ENCODE measurements at regions not wholly inside any gene's neighbourhood (a gene's known extent, or its start where the extent isn't known, plus 50 kb on each side); places are given as distances from the start of the nearest gene placed in this dataset.

DNA sequence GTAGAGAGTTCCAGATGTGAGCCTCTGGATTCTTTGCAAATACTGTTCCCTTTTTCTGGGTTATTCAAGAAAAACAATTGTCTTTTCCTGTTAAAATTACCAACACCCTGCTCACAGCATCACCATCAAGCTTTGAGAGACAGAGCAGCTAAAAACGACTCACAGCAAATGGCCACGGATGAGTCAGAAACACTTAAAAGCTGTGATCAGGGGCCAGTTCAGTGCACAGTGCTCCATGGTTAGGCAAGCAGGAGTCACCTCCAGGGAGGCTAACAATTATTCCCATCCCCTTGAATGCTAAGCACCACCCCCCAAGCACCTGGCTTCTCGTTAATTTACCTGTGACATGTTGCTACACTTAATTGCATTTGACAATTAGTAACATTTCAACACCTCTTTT lies 128.4 kb upstream of the CAMK1G start:
- no peak for DNase-seq
- TF ChIP-seq EP300 (IDR thresholded peaks at IDR 0.05) (no peak), CTCF (IDR thresholded peaks at IDR 0.05) (no peak), POLR2AphosphoS5 (IDR thresholded peaks at IDR 0.05) (no peak), POLR2A (IDR thresholded peaks at IDR 0.05) (no peak)
- H3K9me3 ChIP-seq, result no peaks in the 10 kb centered on the region
- H3K27me3 ChIP-seq, result no peaks in the 10 kb centered on the region
- H3K4me3 ChIP-seq, result no peak overlapping the region
- intact Hi-C loops (cut with DNase I), result no loop called here
- no peaks in the 10 kb centered on the region for H3K4me1 ChIP-seq
- WGBS, 2 donors, result 60 to 71% methylated on average over 3 of the region's 3 CpGs
- H3K36me3 ChIP-seq, result no peaks in the 10 kb centered on the region
- no peak overlapping the region for H3K27ac ChIP-seq

DNA sequence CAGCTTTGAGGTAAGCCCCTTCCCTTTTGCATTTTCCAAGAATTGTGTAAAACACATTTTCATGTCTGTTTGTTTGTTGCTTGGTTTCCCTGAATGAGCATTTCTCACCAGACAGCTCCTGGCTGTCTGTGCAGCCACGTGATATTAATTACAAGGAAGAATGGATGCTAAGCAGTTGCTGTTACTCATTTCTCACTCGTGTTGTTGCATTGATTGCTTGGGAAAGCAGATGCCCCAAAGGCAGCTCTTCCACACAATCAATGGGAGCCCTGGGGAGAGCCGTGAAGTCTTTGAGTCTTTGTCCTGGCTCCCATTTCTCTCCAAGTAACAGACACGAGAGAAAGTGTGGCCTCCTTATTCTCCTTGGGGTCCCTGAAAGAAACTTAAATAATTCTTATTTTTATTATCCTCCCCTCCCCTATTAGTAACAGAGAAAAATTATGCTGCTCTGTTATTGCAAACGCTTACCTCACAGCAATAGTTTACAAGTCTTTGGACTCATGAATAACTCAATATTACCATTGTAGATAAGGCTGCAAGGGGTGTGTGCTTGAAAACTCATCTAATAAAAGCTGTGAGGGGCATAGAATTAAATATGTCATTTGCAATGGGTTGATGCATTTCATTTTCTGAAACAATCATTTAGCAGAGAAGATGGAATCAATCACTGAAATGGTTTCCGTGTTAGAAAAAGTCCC lies 127.7 kb upstream of the CAMK1G start:
- 57 to 73% methylated on average over 6 of the region's 6 CpGs for WGBS, 2 donors
- TF ChIP-seq CTCF (IDR thresholded peaks at IDR 0.05) (no peak), POLR2A (IDR thresholded peaks at IDR 0.05) (no peak), POLR2AphosphoS5 (IDR thresholded peaks at IDR 0.05) (no peak), EP300 (IDR thresholded peaks at IDR 0.05) (no peak)
- Histone ChIP-seq H3K36me3 (no peaks in the 10 kb centered on the region), H3K27ac (no peak overlapping the region), H3K27me3 (no peaks in the 10 kb centered on the region), H3K4me3 (no peak overlapping the region), H3K4me1 (no peaks in the 10 kb centered on the region), H3K9me3 (peaks cover 0 to 4% (median 0%) of the 10 kb centered on the region in 4 donors)
- intact Hi-C loops (cut with DNase I), result no loop called here
- DNase-seq, result no peak

DNA sequence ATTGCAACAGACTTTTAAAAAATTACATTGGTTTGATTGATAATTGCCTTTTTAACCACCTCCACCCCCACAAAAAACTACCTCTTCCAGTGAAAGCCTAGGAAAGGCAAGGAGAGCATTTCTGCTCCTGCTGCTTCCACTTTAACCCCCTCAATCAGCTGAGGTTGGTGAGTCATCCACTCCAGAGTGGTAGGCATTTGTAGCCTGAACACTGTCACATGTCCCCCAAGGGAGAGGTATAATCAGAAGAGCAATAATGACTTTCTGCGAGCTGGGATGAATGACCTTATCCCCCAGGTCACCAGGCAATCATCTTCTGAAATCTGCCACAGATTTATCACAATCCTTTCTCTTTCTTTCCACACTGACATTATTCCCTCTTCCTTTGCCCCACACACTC lies 126.6 kb upstream of the CAMK1G start:
- 53 to 68% methylated on average over 1 of the region's 1 CpG for WGBS, 2 donors
- TF ChIP-seq POLR2A (IDR thresholded peaks at IDR 0.05) (no peak), POLR2AphosphoS5 (IDR thresholded peaks at IDR 0.05) (no peak), EP300 (IDR thresholded peaks at IDR 0.05) (no peak), CTCF (IDR thresholded peaks at IDR 0.05) (no peak)
- no peak overlapping the region for H3K27ac ChIP-seq
- no peaks in the 10 kb centered on the region for H3K27me3 ChIP-seq
- no peak overlapping the region for H3K4me3 ChIP-seq
- no peaks in the 10 kb centered on the region for H3K4me1 ChIP-seq
- H3K36me3 ChIP-seq, result no peaks in the 10 kb centered on the region
- intact Hi-C loops (cut with DNase I), result no loop called here
- DNase-seq, result no peak
- peaks cover 0 to 10% (median 4%) of the 10 kb centered on the region in 4 donors for H3K9me3 ChIP-seq

GRCh38 chr1:209457401-209458125 lies 126.0 kb upstream of the CAMK1G start:
- no peak for DNase-seq
- Histone ChIP-seq H3K4me3 (no peak overlapping the region), H3K9me3 (peaks cover 0 to 10% (median 8%) of the 10 kb centered on the region in 4 donors), H3K4me1 (no peaks in the 10 kb centered on the region), H3K27me3 (no peaks in the 10 kb centered on the region), H3K36me3 (no peaks in the 10 kb centered on the region), H3K27ac (no peak overlapping the region)
- intact Hi-C loops (cut with DNase I), result no loop called here
- WGBS, 2 donors, result 60 to 77% methylated on average over 6 of the region's 6 CpGs
- TF ChIP-seq CTCF (IDR thresholded peaks at IDR 0.05) (no peak), POLR2A (IDR thresholded peaks at IDR 0.05) (no peak), EP300 (IDR thresholded peaks at IDR 0.05) (no peak), POLR2AphosphoS5 (IDR thresholded peaks at IDR 0.05) (no peak)

All from sigmoid colon (tissue), 6 donors.